SKM-1 treated with dmso at 0.1 percent for 144 hours (cell line): ENCODE measurements at regions not wholly inside any gene's neighbourhood (a gene's known extent, or its start where the extent isn't known, plus 50 kb on each side); places are given as distances from the start of the nearest gene placed in this dataset.
"Not testable (repeated sequence)": the region's sequence is repeated elsewhere in the genome, so short reads cannot be mapped to it uniquely, and the experiment has no call there.

Experiments
- DNase-seq: peaks from one replicate; lab custom pipeline; 2025; ENCODE audit not compliant: unreplicated experiment; lab: John Stamatoyannopoulos, UW

GRCh38 chr10:3954615-3955014 is 169.6 kb upstream of the KLF6 start:
- no peak for DNase-seq

GRCh38 chr10:3954007-3954406 is 169.0 kb upstream of the KLF6 start:
- not testable (repeated sequence) for DNase-seq

- DNase-seq, result no peak
Measured at GRCh38 chr10:3951993-3952392, 167.0 kb upstream of the KLF6 start.

- no peak for DNase-seq
Measured at GRCh38 chr10:3950676-3951275, 165.8 kb upstream of the KLF6 start.

- no peak for DNase-seq
Measured at GRCh38 chr10:3949711-3950110, 164.7 kb upstream of the KLF6 start.

- DNase-seq, result no peak
Measured at GRCh38 chr10:3948843-3949242, 163.8 kb upstream of the KLF6 start.

- no peak for DNase-seq
Measured at GRCh38 chr10:3946234-3947229, 161.5 kb upstream of the KLF6 start.

- no peak for DNase-seq
Measured at GRCh38 chr10:3945026-3945425, 160.0 kb upstream of the KLF6 start.

GRCh38 chr10:3944591-3944990 is 159.6 kb upstream of the KLF6 start:
- DNase-seq, result no peak

GRCh38 chr10:3943695-3944257 is 158.8 kb upstream of the KLF6 start:
- no peak for DNase-seq

- no peak for DNase-seq
Measured at GRCh38 chr10:3942937-3943489, 158.0 kb upstream of the KLF6 start.

- no peak for DNase-seq
Measured at GRCh38 chr10:3941676-3942075, 156.7 kb upstream of the KLF6 start.

GRCh38 chr10:3936422-3937040 is 151.5 kb upstream of the KLF6 start:
- no peak for DNase-seq

- DNase-seq, result no peak
Measured at GRCh38 chr10:3935933-3936359, 150.9 kb upstream of the KLF6 start.

GRCh38 chr10:3935141-3935540 is 150.1 kb upstream of the KLF6 start:
- DNase-seq, result no peak

- DNase-seq, result no peak
Measured at GRCh38 chr10:3933733-3934132, 148.7 kb upstream of the KLF6 start.

- no peak for DNase-seq
Measured at GRCh38 chr10:3932597-3933375, 147.8 kb upstream of the KLF6 start.

GRCh38 chr10:3931901-3932300 is 146.9 kb upstream of the KLF6 start:
- no peak for DNase-seq

GRCh38 chr10:3931224-3931623 is 146.2 kb upstream of the KLF6 start:
- DNase-seq, result no peak

GRCh38 chr10:3928569-3928968 is 143.6 kb upstream of the KLF6 start:
- no peak for DNase-seq
